OCI-M1 (cell line): ENCODE measurements at regions not wholly inside any gene's neighbourhood (a gene's known extent, or its start where the extent isn't known, plus 50 kb on each side); places are given as distances from the start of the nearest gene placed in this dataset.

Source experiments
- DNase-seq: peaks from one replicate; lab custom pipeline; 2025; lab: John Stamatoyannopoulos, UW

DNA sequence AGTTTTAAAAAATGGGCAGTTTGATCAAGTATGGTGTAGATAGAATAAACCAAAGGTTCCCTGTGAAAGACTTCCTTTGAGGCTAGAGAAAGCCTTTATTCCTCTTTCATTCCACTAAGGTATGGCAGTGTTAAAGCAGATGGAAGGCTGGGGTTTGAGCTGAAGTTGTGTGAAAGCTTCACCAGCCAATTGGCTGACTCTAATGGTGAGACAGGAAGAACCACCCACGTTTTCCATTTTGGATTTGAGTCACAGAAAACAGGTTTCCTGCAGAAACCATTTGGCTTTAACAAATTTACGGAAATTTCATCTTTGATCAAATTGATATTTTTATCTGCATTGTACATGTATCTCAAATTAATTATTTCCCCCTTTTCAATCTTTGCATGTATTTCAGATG, 455.0 kb downstream of the PCNX1 start:
- DNase-seq: no peak

DNA sequence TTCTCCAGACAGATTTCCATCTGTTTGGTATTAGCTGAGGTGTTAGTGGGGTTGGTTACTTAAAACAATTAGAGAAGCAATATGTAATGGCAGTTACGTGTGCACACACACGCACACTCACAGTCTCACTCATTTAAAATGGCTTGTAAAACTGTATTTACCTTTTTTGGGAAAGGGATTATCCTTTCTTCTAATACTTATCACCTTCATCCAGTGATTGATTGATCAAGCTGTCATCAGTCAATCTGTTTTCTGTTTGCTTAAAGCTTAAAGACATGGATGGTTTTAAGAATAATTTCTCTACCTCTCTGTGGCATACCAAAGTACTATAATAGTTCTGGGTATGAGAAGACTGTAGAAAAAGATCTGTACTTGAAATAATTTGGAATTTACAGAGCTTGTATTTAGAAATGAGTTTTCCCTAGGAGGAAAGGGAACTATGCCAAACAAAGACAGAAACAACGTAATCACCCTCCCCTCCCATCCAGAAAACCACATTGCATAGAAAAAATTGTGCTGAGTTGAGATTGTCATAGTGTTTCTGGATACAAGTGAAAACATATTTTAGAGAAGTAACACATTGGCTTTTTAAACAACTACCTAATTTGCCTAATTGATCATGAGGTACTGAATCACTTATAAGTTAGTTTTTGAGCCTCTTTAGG, 455.8 kb downstream of the PCNX1 start:
- peak; percentile 69 for DNase-seq

DNA sequence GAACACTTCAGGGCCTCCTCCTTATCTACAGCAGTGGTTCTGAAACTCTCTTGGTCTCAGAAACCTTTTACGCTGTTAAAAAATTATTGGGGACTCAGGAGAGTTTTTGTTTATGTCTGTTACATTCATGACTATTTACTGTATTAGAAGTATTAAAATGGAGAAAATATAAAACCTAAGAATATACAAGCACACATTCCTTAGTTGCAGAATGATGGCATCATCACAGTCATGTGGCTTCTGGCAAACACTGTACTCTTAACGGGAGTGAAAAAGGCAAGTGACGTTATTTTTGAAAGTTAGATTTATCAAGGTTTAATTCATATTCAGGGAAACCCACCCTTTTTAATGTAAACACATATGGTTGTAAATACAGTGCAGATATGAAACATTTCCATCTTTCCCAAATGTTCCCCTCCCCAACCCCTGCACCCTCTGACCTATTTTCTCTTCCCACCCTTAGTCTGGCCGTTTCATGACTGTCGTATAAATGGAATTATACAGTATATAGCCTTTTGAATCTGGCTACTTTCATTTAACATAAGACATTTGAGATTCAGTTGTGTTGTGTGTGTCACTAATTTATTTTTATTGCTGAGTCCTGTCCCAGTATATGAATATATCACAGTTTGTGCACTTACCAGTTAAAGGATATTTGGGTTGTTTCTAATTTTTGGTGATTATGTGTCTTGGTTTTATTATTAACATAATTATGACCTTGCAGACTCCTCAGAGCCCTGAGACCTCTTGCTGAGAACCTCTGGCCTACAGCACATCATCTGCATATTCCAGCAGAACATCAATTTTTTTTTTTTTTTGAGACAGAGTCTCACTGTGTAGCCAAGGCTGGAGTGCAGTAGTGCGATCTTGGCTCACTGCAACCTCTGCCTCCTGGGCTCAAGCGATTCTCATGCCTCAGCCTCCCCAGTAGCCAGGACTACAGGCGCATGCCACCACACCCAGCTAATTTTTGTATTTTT, 457.0 kb downstream of the PCNX1 start:
- no peak for DNase-seq

DNA sequence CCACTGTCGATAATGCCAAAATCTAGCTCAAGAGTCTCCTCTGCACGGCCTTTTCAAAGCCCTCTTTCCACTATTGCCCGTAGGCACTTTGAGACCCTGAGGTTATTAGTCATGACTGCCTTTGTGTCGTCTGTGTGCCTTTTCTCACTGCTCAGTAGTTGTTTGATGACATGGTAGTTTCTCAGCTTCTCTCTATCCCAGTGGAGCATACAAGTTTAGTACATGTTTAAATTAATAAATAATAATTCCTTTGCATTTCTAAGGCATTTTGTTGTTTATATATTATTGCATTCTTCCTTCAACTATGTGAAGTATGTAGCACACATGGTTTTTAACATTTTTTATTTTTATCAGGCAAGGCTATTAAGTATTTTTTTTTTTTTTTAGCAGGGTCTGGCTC, 458.1 kb downstream of the PCNX1 start:
- no peak for DNase-seq

DNA sequence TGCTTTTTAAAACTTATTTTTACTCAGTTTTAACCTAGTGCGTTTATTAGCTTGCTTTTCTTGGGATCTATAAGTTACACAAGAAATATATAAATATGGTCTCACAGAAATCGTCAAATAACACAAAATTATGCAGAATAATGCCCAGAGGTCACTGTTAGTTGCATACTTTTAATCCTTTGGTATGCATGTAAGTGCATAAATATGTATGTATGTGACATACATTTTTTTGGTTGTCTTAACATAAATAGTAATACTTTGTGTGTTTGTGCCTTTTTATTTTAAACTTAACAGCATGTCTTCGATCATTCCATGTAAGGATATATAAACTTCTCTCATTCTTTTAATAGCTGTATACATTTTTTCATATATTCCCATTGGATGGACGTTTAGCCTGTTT, 459.6 kb downstream of the PCNX1 start:
- DNase-seq: no peak

DNA sequence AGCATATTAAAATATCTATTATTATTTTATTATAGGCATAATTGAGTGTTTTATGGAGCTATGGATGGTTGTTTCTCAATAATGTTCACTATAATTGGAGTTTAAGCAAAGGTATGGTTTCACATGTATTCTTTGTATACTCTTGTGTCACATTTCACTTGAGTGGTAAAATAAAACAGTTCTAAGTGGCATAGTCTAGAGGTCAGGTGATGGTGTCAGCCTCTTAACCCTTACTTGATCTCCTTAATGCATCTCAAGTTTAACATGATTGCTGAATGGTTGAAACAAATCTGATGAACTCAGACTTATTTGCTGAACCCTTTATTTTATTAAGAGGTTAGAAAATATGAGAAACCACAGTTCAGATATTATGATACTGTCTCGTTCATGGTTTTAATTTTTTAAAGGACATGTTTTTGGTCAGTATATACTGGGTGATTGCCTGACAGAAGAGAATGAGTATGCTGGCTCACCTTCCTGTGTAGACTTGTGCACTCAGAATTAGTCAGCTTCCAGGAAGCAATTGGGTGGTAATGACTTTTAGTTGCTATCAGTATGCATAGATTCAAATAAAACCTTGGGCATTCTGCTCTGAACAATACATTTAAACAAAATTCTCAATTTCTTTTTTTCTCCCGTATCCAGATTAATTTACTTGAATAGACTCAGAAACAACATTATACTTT, 464.6 kb downstream of the PCNX1 start:
- DNase-seq: no peak

DNA sequence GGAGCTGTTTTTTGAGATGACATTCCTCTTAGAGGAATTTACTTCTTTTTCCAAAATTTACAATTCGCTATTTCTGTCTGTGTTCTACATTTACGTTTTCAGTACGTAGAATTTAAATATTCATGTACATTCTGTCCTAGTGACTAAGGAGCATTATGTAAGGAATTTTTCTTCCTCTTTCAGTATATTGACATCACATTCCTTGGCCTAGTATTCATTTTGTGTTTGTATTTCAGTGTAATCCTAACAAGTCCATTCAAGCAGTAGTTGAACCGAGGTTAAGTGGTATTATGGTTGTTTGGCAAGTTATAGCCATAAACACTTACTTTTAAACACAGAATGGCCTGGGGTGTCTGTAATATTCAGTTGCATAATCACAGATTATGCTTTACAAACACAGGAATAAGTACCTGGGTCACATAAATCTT, 465.2 kb downstream of the PCNX1 start:
- DNase-seq: no peak

DNA sequence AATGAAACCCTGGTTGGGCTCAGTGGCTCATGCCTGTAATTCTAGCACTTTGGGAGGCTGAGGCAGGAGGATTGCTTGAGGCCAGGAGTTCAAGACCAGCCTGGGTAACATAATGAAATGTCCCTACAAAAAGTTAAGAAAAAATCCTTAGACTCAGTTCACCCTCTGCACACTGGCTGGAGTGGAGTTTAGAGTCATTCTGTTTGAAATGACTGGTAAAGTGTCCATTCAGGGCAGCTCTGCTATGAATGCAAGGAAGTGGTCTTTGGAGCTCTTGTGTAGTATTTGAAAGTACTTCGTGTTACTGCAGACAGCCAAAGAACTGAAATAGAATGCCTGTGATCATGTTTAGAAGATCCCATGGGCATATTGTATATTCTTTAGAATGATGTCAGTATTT, 466.5 kb downstream of the PCNX1 start:
- no peak for DNase-seq

DNA sequence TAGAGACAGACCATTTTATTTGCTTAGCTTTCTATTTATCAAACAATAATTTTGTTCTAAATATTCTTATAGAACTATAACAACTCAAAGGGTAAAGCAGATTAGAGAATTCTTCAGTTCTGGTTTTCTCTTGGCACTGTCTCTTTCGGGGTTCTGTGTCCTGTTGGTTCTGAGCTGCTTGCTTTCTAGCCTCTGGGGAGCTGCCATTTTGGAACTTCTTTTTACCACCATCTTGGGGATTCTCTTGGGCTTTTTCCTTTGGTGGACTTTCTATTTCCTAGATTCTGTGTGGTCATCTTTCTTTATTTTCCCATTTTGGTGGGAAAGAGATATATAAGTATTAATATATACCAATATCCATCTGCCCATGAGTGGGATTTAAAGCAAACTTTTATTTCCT, 467.7 kb downstream of the PCNX1 start:
- no peak for DNase-seq

DNA sequence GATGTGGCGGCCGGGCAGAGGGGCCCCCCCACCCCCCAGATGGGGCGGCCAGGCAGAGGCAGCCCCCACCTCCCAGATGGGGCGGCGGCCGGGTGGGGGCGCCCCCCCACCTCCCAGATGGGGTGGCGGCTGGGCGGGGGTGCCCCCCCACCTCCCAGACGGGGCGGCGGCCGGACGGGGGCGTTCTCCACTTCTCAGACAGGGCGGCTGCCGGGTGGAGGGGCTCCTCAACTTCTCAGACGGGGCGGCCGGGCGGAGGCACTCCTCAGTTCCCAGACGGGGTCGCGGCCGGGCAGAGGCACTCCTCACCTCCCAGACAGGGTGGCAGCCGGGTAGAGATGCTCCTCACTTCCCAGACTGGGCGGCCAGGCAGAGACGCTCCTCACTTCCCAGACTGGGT, 469.8 kb downstream of the PCNX1 start:
- DNase-seq: no peak

DNA sequence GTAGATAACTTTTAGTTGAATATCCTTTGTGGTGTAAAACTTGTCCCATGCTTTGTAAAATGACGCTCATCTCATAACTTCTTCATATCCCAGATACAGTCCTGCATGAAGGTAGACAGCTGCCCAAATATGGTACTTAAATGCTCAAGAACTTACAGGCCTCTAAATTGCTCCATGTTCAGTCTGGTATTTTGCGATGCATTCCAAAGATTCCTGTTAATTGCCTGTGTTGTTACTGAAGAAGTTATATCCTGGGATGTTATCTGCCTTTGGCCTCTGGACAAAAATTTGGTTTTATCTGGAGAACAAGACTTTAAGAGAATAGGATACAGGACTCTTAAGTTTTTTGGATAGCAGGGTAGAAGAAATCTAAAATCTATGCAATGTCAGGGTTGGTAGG, 473.0 kb downstream of the PCNX1 start:
- DNase-seq: no peak

DNA sequence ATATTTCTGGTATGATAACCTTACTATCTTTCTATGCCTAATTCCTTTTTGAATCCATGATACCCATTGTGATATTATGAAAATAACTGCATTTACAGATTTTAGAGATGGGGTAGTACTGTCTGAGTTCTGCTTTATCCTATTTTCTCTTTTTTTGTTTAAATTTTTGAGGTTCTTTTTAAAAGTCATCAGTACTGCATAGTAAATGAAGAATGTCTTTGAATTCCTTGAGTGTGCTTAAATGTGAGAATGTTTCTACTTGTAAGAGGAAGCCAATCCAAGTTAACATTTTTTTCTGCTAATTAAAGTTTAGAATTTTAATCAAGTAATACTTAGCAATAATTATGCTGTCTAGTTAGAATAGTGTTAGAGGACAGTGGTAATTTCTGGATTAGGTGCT, 474.6 kb downstream of the PCNX1 start:
- DNase-seq: no peak

DNA sequence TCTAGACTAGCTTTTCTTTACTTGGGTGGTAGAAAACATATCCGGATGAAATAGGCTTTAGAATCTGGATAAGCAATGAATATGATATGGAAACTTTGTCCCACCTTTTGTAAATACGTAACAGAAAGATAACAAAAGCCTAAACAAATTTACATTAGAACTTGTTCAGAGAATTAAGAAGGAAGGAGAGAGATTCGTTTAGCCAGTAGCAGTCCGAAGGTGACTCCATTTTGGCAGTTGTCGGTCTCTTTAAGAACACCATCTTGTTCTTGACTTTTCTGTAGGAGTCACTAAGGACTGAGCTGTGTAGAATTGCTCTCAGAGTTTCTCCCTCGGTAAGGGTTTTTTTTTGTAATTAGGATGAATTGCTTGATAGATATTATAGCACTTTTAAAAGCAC, 475.1 kb downstream of the PCNX1 start:
- DNase-seq: no peak

DNA sequence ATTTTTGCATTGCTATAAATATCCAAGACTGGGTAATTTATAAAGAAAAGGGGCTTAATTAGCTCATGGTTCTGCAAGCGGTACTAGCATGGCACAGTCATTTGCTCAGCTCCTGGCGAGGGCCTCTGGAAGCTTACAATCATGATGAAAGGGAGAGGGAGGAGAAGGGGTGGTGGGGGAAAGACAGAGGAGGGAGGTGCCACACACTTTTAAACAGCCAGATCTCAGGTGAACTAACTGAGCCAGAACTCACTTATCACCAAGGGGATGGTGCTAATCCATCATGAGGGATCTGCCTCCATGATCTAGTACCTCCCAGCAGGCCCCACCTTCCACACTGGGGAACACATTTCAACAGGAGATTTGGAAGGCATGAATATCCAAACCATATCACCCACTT, 476.3 kb downstream of the PCNX1 start:
- no peak for DNase-seq

DNA sequence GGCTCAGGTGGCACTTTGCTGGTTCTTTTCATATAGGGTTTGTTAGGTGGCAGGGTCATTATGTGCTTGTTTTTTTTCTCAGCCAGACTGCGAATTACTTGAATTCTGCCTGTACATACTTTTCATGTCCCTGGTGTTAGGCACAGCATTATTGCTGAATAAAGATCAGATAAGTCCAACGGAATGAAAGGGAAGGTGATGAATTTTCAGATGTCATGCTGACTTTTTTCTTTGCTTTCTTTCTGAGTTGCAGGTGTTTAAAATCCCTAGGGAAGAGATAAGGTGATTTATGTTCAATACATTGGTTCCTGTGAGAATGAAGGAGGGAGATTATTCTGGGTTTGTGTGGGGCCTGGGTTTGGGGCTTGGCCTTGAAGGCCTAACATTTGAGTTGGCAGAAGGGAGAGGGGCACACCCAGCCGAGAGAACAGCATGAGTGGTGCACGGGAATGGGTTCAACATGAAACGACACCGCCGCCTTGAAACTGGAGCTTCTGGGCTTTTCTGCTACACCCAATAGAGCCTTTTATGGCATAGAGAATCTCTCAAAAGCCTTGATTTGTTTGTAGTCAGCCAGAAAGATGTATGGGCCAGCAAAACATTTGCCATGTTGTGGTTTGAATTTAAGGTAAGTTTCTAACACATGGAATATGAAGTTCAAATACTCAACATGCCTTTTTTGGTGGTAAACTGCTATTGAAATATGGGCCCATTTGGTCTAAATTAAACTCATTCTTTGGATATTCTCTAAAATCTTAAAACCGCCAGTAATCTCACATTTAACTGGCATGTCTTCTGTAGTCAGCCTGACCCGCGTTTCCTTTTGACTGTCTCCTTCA, 477.0 kb downstream of the PCNX1 start:
- no peak for DNase-seq

DNA sequence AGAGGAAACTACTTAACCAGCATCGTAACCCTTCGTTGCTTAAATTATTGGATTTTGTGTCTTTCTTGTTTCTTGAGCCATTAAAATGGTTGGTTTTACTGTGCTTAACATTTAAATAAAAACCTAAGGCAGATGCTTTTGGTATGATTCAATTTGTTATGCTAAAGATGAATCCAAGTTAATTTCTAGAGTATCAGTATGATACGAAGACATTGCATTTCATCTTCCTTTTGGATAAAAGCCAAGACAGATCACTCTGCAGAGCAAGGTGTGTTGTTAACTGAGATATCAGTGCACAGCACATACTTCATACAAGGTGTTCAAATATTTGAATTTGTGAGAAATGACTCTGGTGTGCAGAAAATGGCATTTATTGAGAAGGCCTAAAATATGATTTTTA, 480.5 kb downstream of the PCNX1 start:
- DNase-seq: no peak

DNA sequence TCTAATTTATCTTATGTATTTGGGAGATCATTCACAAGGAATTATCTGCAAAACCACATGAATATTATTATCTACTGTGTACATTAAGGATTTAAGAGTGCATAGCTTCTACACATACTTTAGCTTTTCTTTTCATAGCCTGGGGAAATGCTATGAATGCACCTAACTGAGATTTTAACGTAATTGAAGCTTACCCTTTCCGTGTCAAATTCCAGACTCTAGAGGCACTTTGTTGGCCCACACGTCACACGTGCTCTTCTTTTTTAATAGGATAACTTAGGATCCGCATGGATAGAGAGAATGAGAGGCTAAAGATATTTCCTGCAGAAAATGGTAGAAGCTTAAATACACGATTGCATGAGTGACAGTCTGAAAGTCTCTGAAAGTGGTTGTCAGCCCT, 481.1 kb downstream of the PCNX1 start:
- DNase-seq: no peak

DNA sequence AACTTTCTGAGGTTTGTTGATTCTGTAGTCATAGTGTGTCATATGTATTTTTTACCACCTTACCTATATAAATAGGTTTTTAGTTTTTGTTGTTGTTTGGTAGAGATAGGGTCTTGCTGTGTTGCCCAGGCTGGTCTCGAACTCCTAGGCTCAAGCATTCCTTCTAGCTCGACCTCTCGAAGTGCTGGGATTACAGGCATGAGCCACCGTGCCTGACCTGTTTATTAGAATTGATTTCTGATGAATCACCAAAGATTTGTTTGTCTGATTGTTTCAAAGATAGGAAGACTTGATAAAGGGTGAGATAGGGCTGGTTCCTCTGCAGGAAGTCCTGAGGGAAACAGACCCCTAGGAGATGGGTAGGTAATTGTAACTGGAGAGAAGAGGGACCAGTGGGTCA, 481.6 kb downstream of the PCNX1 start:
- DNase-seq: no peak

DNA sequence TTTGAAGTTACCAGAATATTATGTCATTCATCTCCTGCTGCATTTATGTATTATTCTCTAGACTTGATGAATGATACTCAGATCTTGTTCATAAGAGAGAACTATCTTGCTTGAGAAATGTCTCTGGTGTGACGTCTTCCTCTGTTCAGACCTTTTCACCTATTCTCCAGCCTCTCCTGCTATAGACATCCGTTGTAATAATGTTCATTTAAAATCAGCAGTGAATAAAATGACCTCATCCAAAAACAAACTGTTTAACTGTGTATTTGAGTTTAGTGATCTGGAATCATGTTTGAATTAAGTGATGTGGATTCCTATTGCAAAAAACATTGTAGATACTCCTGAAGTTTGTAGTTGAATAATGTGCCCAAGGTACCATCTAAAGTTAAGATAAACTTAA, 487.1 kb downstream of the PCNX1 start:
- DNase-seq: no peak

DNA sequence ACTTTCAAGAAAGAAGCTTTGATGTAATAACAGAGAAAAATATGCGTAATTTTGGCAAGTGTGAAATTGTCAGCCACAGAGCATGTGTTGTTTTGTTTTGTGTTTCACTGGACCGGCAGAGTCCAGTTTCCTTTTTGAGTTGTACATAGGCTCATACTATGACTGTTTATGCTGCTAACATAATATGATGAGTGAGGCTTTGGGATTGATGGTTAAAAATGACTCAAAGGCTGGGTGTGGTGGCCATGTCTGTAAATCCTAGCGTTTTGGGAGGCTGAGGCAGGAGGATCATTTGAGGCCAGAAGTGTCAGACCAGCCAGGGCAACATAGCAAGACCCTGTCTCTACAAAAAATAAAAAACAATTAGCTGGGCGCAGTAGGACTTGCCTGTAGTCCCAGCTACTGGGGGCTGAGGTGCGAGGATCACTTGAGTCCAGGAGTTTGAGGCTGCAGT, 487.9 kb downstream of the PCNX1 start:
- no peak for DNase-seq

DNA sequence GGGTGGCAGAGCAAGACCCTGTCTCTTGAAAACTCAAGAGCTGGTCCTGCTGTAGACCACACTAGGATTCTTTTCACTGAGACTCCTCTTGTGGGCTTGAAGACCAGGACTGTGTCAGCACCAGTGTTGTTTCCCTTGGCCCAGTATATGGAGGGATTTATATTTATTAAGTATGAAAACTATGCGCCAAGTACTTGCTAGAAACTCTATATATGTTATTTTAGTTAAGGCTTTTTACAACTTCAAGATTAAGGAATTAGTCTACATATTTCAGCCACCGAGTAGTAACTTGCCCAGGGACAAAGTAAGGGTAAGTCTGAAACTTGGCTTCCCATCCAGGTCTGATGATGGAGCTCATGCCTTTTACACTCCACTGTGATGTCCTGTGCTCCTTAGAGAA, 488.4 kb downstream of the PCNX1 start:
- DNase-seq: no peak
